ENCODE measurements at regions not wholly inside any gene's neighbourhood (a gene's known extent, or its start where the extent isn't known, plus 50 kb on each side); places are given as distances from the start of the nearest gene placed in this dataset.

DNA sequence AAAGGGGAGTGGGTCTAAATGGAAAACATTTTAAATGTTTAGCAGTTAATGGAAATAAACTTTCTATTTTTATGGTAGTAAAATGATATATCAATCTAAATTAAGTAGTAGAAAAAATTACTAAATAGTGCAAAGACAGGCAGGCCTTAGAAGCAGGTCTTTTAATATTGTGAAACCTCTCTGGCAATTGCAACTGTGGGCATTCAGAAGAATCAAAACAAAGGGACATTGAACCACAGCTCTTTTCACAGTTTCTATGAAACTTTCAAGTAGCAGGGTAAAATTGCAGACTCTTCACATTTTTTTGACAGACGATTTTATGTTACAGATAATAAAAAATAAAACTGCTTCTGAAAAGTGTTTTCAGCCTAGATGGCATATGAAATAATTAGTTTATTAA is 533.7 kb downstream of the BCKDHB start (continued):
- TF ChIP-seq CREB1 (CRISPR knock-in tag; IDR thresholded peaks at IDR 0.05; ENCODE audit: low read depth) (no peak), POLR2AphosphoS5 (IDR thresholded peaks at IDR 0.05; ENCODE audit: low read depth) (no peak), EZH2 (IDR thresholded peaks at IDR 0.05; ENCODE audit: low read depth, unreplicated experiment) (no peak), ETS1 (IDR thresholded peaks at IDR 0.05) (no peak), ZNF114 (CRISPR knock-in tag; IDR thresholded peaks at IDR 0.05) (no peak), EZH2phosphoT487 (IDR thresholded peaks at IDR 0.05; ENCODE audit: unreplicated experiment) (no peak), NANOG (IDR thresholded peaks at IDR 0.05; ENCODE audit: borderline replicate concordance) (no peak), JUNB (IDR thresholded peaks at IDR 0.05; ENCODE audit: unreplicated experiment) (no peak)

- H4K20me1 ChIP-seq (replicated peaks; ENCODE audit: insufficient read depth) = no peaks in the 10 kb centered on the region
- Mint-ChIP-seq H3K4me3 (no peak overlapping the region), H3K27me3 (ENCODE audit: insufficient read depth, low read depth, poor library complexity) (peaks cover 3% of the 10 kb centered on the region), H3K9me3 (no peaks in the 10 kb centered on the region), H3K36me3 (ENCODE audit: low read depth) (no peaks in the 10 kb centered on the region), H3K4me1 (peaks cover 16% of the 10 kb centered on the region), H3K27ac (peak overlapping the region; percentile 24; the same call in 1 of the 2 replicates)
- H3K9me2 ChIP-seq (ENCODE audit: insufficient read depth) = peaks cover 3% of the 10 kb centered on the region; the same call in 1 of the 2 replicates
- ATAC-seq (no peak), DNase-seq (ENCODE audit: low spot score) (no peak)
- peaks cover 13% of the 10 kb centered on the region for H3K4me1 ChIP-seq (ENCODE audit: insufficient read depth)
- peak overlapping the region; percentile 53 for H2AFZ ChIP-seq
- no peak overlapping the region for H3K4me3 ChIP-seq
- no peak overlapping the region; the same call in 1 of the 2 replicates for H3K27ac ChIP-seq (ENCODE audit: low read depth)
- H3K27me3 ChIP-seq (ENCODE audit: insufficient read depth) = no peaks in the 10 kb centered on the region
- no peaks in the 10 kb centered on the region for H3K79me2 ChIP-seq (replicated peaks; ENCODE audit: insufficient read depth)
- H3F3A ChIP-seq (replicated peaks; ENCODE audit: low read depth) = no peaks in the 10 kb centered on the region
- H3K36me3 ChIP-seq (ENCODE audit: insufficient read depth) = no peaks in the 10 kb centered on the region
- H3K4me2 ChIP-seq = 0 out of 2 replicates have a peak overlapping the region, but pooled peaks have one; percentile 9
- TF ChIP-seq CREB1 (CRISPR knock-in tag; IDR thresholded peaks at IDR 0.05; ENCODE audit: low read depth) = no peak
- TF ChIP-seq NANOG (IDR thresholded peaks at IDR 0.05; ENCODE audit: borderline replicate concordance) = no peak
- no peak for TF ChIP-seq POLR2AphosphoS5 (IDR thresholded peaks at IDR 0.05; ENCODE audit: low read depth)
- no peak for TF ChIP-seq ZNF331 (CRISPR knock-in tag; IDR thresholded peaks at IDR 0.05; ENCODE audit: low read depth)
- no peak for TF ChIP-seq EZH2 (IDR thresholded peaks at IDR 0.05; ENCODE audit: low read depth, unreplicated experiment)
- no peak for TF ChIP-seq STAT1 (IDR thresholded peaks at IDR 0.05; ENCODE audit: unreplicated experiment)
- TF ChIP-seq JUNB (IDR thresholded peaks at IDR 0.05; ENCODE audit: unreplicated experiment) = no peak
- TF ChIP-seq, protein P1, sequence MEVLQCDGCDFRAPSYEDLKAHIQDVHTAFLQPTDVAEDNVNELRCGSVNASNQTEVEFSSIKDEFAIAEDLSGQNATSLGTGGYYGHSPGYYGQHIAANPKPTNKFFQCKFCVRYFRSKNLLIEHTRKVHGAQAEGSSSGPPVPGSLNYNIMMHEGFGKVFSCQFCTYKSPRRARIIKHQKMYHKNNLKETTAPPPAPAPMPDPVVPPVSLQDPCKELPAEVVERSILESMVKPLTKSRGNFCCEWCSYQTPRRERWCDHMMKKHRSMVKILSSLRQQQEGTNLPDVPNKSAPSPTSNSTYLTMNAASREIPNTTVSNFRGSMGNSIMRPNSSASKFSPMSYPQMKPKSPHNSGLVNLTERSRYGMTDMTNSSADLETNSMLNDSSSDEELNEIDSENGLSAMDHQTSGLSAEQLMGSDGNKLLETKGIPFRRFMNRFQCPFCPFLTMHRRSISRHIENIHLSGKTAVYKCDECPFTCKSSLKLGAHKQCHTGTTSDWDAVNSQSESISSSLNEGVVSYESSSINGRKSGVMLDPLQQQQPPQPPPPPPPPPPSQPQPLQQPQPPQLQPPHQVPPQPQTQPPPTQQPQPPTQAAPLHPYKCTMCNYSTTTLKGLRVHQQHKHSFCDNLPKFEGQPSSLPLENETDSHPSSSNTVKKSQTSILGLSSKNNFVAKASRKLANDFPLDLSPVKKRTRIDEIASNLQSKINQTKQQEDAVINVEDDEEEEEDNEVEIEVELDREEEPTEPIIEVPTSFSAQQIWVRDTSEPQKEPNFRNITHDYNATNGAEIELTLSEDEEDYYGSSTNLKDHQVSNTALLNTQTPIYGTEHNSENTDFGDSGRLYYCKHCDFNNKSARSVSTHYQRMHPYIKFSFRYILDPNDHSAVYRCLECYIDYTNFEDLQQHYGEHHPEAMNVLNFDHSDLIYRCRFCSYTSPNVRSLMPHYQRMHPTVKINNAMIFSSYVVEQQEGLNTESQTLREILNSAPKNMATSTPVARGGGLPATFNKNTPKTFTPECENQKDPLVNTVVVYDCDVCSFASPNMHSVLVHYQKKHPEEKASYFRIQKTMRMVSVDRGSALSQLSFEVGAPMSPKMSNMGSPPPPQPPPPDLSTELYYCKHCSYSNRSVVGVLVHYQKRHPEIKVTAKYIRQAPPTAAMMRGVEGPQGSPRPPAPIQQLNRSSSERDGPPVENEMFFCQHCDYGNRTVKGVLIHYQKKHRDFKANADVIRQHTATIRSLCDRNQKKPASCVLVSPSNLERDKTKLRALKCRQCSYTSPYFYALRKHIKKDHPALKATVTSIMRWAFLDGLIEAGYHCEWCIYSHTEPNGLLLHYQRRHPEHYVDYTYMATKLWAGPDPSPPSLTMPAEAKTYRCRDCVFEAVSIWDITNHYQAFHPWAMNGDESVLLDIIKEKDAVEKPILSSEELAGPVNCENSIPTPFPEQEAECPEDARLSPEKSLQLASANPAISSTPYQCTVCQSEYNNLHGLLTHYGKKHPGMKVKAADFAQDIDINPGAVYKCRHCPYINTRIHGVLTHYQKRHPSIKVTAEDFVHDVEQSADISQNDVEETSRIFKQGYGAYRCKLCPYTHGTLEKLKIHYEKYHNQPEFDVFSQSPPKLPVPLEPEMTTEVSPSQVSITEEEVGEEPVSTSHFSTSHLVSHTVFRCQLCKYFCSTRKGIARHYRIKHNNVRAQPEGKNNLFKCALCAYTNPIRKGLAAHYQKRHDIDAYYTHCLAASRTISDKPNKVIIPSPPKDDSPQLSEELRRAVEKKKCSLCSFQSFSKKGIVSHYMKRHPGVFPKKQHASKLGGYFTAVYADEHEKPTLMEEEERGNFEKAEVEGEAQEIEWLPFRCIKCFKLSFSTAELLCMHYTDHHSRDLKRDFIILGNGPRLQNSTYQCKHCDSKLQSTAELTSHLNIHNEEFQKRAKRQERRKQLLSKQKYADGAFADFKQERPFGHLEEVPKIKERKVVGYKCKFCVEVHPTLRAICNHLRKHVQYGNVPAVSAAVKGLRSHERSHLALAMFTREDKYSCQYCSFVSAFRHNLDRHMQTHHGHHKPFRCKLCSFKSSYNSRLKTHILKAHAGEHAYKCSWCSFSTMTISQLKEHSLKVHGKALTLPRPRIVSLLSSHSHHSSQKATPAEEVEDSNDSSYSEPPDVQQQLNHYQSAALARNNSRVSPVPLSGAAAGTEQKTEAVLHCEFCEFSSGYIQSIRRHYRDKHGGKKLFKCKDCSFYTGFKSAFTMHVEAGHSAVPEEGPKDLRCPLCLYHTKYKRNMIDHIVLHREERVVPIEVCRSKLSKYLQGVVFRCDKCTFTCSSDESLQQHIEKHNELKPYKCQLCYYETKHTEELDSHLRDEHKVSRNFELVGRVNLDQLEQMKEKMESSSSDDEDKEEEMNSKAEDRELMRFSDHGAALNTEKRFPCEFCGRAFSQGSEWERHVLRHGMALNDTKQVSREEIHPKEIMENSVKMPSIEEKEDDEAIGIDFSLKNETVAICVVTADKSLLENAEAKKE (CRISPR knock-in tag; IDR thresholded peaks at IDR 0.05) = no peak
- TF ChIP-seq, protein P2, sequence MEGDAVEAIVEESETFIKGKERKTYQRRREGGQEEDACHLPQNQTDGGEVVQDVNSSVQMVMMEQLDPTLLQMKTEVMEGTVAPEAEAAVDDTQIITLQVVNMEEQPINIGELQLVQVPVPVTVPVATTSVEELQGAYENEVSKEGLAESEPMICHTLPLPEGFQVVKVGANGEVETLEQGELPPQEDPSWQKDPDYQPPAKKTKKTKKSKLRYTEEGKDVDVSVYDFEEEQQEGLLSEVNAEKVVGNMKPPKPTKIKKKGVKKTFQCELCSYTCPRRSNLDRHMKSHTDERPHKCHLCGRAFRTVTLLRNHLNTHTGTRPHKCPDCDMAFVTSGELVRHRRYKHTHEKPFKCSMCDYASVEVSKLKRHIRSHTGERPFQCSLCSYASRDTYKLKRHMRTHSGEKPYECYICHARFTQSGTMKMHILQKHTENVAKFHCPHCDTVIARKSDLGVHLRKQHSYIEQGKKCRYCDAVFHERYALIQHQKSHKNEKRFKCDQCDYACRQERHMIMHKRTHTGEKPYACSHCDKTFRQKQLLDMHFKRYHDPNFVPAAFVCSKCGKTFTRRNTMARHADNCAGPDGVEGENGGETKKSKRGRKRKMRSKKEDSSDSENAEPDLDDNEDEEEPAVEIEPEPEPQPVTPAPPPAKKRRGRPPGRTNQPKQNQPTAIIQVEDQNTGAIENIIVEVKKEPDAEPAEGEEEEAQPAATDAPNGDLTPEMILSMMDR (conservative IDR thresholded peaks at IDR 0.05; ENCODE audit: low read depth in 2 of 2) = no peak
- no peak for TF ChIP-seq ETS1 (IDR thresholded peaks at IDR 0.05)
- TF ChIP-seq ZNF114 (CRISPR knock-in tag; IDR thresholded peaks at IDR 0.05) = no peak
- TF ChIP-seq EZH2phosphoT487 (IDR thresholded peaks at IDR 0.05; ENCODE audit: unreplicated experiment) = no peak
Observed at GRCh38 chr6:80639181-80639629, 532.7 kb downstream of the BCKDHB start.

All from GM23338 (cell line).